DND-41 (cell line): ENCODE measurements at regions not wholly inside any gene's neighbourhood (a gene's known extent, or its start where the extent isn't known, plus 50 kb on each side); places are given as distances from the start of the nearest gene placed in this dataset.

Source experiments
- EZH2 ChIP-seq: IDR thresholded peaks from 3 replicates; pipeline ENCODE4 v1.6.1; 2012; ENCODE audit warnings: borderline replicate concordance, low read depth, mild to moderate bottlenecking, moderate library complexity, low read length, inconsistent platforms; ENCODE audit not compliant: severe bottlenecking
- TF ChIP-seq, protein P1 (sequence below): IDR thresholded peaks from 2 replicates; pipeline ENCODE4 v1.5.1; 2012; ENCODE audit warnings: borderline replicate concordance, low read length, moderate library complexity, mild to moderate bottlenecking; ENCODE audit not compliant: poor library complexity, severe bottlenecking; ENCODE audit errors: extremely low read depth

GRCh38 chr4:81521708-81522107, 50.0 kb upstream of the RASGEF1B start:
- TF ChIP-seq, protein P1, sequence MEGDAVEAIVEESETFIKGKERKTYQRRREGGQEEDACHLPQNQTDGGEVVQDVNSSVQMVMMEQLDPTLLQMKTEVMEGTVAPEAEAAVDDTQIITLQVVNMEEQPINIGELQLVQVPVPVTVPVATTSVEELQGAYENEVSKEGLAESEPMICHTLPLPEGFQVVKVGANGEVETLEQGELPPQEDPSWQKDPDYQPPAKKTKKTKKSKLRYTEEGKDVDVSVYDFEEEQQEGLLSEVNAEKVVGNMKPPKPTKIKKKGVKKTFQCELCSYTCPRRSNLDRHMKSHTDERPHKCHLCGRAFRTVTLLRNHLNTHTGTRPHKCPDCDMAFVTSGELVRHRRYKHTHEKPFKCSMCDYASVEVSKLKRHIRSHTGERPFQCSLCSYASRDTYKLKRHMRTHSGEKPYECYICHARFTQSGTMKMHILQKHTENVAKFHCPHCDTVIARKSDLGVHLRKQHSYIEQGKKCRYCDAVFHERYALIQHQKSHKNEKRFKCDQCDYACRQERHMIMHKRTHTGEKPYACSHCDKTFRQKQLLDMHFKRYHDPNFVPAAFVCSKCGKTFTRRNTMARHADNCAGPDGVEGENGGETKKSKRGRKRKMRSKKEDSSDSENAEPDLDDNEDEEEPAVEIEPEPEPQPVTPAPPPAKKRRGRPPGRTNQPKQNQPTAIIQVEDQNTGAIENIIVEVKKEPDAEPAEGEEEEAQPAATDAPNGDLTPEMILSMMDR: no peak
- TF ChIP-seq EZH2: no peak
